NCI-H748 (cell line): ENCODE measurements at regions not wholly inside any gene's neighbourhood (a gene's known extent, or its start where the extent isn't known, plus 50 kb on each side); places are given as distances from the start of the nearest gene placed in this dataset.

Source experiments
- DNase-seq: peaks from one replicate; lab custom pipeline; 2025; ENCODE audit not compliant: unreplicated experiment; lab: John Stamatoyannopoulos, UW

DNA sequence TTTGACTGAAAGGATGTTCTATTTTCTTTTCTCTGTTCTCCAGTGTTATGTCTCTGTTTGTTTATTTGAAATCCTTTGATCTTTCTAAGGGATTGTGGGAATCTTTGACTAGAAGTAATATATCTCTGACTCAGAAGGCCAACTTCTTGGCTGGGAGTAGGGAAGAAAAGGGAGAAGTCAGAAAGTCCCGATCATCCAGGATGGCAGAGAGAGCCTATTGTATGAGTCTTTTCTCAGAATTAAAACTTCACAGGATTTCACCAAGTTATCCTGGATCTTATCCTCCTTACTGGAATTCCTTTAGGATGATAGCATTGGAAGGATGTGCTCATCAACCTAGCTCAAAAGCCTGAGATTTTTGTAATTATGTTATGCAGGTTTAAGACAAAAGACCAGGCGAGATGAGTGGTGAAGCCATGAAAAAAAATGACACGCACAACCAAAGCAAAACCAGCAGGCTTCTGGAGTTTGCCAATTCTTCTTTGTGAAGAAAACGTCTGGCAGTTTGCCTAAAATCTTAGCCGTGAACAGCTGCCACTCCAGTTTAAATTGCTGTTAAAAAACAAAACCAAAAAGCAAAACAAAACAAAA is 383.6 kb upstream of the SMIM21 start:
- peak; percentile 85 for DNase-seq

DNA sequence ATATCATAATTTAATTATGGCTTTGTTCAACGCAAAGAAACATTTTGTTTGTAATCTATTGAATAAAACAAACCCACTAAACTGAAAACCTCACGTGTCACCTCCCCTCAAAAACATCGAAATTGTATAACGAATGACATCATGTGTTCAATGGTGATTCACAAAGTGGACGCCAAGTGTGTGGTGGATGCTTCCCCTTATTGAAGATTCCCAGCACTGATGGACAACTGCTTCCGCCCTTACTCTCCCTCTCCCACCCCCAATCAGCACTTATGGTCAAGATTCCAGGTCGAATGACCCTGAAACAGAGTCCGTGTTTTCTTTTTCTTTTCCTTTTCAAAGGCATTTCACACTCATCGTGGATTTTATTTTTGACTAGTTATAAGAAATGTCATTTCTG is 383.0 kb upstream of the SMIM21 start:
- DNase-seq, result peak; percentile 48

DNA sequence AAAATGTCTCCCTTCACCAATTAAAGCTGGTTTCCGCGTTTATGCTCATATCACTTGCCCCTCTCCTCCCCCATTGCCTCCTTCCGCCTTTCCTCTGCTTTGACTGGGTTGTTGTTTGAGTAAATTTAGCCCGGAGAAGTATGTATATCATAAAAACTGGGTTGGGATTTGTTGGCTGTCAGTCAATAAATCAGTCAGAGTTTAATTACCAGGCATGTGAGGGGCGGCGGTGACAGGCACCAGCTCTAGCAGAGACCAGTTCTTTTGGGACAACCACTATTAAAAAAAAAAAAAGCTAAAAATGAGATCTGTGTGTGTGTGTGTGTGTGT is 382.4 kb upstream of the SMIM21 start:
- peak; percentile 88 for DNase-seq

DNA sequence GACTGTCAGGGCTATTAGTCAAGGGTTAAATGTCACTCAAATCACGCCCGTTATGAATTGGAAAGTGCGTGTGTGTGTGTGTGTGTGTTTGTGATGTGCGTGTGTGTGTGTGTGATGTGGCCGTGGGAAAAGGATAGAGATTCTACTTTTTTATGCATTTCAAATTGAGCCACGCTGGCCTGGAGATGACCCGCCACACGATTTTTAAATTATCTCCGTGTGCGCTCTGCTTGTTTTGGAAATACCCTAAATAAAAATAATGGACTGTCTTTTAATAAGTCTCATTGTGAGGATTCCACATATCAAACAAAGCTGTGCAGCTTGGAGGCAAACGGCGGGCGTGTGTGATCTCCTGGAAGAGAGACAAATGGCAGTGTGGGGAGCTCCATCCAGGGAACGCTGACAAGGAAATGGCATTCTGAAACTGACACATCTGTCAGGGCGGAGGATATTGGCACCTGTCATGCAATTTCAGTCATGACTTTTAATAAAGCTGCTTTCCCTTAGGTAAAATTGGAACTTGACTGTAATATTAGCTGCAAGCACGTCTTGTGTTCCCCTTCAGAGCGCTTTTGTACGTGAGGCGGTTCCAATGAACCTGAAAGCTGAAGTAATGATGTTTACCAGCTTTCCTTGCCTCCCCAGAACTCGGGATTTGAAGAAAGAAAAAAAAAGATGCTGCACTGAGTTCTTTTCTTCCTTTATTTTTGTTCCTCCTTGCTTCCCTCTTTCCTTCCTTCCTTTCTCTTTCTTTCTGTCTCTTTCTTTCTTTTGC is 381.8 kb upstream of the SMIM21 start:
- DNase-seq, result peak; percentile 67

DNA sequence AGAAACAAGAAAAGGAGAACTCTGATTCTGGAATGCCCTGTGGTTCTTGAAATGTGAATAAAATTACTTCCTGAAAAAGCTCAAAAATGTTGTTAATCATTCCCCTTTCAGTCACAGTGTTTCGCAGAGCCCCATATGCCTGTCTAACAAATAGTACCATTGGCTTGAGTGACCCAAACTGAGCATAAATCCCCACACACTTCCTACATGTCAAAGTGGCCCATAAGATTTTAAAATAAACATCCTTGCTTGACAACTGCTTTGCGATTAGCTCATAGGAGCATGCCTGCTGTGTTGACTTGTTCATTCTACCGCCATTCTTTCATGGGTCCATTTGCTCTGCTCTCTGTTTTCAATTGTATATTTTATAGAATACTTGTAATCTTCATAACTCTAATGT is 377.8 kb upstream of the SMIM21 start:
- no peak for DNase-seq

DNA sequence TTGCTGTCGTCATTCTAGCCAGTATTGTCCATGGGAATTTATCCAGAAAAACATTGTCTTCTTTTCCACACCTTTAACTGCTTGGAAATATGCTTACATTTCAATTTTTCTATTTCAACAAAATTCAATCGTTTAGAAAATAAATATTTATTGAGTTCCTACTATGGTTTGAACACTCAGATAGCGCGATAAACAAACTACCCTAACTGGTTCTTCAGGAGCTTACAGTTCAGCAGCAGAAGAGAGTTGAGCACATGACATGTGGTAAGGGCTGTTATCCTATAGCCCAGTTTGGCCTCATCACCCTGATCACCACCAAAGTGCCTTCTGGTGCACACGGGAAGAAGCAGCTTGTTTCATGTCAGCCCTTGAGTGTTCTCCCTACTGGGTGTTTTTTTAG is 375.2 kb upstream of the SMIM21 start:
- peak; percentile 13 for DNase-seq

DNA sequence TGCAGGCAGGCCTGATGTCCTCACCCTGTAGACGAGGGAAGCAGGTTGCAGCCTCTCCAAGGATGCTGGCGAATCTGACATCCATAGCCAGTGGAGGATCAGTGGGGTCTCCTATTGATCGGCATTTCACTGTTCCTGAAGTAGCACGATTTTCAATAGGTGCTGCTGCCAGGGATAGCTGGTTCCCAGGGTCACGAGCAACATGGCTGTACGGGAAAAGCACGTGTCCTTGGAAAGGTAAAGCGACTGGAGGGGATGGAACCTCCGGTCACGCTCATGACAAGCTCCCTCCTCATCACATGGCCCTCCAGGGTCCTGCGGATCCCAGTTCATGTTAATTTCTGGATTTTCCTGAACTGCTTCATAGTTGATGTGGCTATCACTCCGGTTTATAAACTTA is 373.7 kb upstream of the SMIM21 start:
- DNase-seq, result no peak

DNA sequence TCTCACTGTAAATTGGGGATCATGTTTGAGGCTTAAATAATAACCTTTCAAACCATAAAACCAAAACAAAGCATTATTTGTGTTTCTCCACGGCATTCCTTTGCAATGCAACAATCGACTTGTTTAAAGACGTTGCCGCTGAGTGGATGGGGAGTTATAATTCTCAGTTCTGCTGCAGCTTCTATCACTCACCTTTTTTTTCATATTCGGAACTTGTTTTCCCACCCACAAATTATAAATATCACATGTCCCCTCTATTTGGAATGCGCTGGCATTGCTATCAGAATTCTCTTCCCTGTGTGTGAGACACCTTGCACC is 372.8 kb upstream of the SMIM21 start:
- DNase-seq, result no peak

DNA sequence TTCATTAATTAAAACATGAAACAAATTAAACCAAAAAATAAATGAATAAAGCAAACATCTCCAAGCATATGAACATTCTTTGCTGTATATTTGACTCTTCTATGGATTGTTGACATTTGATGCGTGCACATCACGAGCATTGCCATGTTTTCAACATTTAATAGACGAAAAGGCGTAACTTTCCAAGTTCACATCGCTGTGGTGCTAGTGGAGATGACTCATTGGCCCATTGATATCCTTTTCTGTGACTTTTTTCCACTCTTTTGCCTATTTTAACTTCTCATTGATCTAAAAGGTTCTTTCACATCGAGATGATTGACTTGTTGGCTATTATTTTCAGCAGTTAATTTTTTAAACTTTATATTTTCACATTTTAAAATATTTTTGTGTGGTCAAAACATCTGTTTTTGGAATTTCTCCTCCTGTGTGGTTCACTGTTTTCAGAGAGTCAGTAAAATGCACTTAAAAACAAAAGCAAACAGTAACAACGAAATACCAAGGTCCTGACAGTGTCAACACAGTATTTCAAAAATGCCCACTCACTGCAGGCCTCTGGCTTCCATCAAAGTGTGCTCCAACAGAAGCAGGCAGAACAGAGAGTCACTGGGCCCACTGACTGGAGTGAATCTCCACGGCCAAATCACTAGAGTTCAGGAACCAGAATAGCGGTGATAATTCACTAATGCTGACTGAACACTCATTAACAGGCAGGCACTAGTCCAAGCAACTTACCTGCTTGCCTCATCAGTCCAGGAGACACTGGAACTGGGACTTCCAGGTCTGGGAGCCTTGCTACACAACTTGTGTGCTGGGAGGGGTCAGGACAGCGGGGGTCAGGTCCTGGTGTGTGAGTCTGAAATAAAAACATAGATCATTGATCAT is 372.2 kb upstream of the SMIM21 start:
- no peak for DNase-seq

DNA sequence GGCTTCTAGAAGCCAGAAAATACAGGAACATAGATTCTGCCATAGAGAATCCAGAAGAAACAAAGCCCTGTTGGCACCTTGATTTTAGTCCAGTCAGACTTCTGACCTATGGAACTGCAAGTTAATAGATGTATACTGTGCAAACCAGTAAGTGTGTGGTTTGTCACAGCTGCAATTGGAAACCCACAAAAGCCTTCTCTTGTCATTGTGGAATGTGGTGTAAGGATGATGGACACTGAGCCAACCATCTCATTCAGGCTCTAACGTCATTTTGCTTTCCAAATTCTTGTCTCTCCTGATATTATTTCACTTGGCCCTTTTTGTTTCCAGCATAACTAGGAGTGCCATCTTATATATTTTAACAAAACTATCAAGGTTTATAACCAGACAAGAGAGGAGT is 369.5 kb upstream of the SMIM21 start:
- DNase-seq, result no peak

DNA sequence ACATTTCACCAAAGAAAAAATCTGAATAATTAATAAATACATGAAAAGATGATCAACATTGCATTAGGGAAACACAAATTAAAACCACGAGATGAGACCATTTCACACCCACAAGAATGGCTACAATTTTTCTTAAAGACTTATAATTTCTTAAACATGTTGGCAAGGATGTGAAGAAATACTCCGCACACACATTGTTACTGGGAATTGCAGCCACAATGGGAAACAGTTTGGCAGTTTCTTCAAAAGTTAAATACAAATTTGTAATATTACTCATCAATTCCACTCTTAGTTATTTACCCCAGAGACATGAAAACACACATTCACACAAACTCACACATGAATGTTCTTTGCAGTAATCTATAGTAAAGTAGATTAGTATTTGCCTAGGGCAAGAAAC is 363.3 kb upstream of the SMIM21 start:
- no peak for DNase-seq

DNA sequence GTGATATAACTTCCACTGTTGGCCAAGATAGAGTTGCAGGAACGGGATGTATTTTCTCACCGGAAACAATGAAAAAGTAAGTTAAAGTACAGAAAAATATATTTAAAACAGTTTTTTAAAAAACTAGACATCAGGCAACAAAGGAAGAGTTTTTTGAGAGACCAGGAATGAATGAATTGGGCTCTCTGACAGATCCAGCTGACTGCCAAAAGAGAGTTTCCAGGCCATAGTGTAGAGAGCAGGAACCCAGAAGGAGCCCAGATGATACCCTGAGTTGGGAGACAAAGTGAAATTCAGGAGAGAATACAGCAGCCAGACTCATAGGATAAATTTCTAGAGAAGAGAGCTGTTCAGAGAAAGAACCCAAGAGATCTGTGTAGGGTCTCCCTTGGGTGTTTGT is 362.6 kb upstream of the SMIM21 start:
- no peak for DNase-seq

DNA sequence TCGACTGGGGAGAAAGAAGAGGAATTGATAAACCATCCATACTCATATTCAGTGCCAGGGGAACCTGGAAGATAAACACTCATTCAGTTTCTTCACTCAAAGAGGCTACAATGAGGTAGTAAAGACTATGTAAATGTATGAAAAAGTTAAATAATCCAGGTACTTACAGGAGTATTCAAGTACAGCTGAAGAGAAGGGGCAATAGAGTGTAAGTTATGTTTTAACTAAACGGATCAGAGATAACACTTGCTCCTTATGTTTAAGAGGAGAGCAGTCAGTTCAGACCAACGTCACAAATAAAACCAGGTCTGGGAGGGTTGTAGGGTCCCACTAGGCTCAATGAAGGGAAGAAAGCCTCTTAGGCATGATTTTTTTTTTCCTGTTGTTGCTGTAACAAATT is 358.3 kb upstream of the SMIM21 start:
- no peak for DNase-seq

DNA sequence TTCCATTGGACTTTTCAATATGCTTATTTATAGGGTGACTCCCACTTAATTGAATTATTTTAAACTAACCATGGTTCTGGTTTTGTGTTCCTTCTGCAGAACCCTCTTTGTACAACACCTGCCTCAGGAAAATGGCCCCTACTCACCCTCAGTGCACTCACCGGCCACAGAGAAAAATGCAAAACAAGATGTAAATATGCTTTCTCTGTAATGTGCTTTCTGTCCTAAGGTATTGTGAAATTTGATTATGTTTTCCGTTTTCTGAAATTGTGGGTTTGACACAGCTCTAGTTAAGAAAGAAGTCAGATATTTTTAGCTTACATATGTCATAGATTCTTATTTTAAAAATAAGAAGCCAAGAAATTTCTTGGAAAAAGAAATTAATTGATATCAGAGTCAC is 357.7 kb upstream of the SMIM21 start:
- no peak for DNase-seq

DNA sequence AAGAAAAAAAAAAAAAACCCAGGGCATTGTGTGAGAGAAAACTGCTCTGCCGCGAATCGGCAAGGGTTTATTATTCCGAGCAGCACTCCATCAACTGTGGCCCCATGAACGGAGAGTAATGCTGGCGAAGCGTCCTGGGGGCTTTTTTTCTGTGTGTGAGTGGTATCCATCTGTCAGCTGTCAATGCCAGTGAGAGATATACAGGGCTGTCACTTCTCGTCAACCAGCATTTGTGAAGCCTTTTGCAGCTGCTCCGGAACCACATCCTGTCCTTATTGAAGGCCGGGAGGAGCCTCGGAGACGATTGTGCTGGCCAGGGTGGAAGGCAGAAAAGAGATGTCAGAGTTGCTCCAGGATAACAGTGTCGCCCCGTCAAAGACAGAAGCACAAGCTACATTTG is 356.9 kb upstream of the SMIM21 start:
- peak; percentile 82 for DNase-seq

DNA sequence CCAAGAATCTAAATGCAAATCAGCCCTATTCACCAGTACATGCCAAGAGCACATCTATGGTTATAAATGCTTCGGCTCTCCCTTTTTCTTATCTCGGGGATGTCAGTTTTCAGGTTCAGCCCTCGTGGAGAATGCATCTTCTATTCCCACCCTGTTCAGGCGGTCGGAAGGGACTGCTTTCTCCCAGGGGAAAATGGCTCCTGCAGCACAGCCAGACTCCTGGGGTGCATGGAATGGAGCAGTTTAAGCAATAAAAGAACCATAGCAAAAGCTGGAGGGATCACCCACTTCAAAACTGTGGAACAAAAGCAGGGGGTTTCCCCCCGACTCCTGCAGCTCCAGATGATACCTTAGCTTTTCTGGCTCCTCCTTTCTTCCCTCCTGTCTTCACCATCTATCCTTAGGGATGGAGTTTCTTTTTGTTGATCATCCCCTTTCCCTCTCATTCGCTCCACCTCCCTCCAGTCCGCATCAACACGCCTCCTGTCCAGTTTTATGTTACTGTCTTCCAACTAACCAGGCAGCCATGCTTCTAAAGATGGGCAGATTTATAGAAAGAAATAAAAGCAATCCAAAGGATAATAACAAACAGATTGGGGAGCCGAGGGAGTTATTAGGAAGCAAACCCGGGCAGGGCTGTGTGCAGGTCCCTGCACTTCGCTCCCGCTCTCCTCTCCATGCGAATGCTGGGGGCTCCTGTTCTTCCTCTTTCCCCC is 356.2 kb upstream of the SMIM21 start:
- DNase-seq, result peak; percentile 46

DNA sequence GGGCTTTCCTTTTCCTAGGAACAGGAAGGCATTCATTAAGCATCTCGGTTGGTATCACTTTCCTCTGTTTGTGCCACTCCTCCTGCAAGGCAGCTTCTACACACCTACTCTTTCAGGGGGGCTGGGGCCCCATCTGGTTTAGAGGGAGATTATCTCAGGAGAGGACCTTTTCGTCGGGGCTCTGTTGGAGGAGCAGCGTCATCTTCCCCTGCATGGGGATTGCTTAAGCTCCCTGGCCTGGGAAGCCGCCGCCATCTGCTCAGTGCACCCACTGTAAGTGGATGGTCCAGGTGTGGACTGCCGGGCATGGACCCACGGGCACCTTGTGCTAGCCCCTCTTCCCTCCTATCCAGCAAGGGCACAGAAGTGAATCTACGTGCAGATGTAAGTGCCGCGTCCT is 355.3 kb upstream of the SMIM21 start:
- DNase-seq, result no peak

DNA sequence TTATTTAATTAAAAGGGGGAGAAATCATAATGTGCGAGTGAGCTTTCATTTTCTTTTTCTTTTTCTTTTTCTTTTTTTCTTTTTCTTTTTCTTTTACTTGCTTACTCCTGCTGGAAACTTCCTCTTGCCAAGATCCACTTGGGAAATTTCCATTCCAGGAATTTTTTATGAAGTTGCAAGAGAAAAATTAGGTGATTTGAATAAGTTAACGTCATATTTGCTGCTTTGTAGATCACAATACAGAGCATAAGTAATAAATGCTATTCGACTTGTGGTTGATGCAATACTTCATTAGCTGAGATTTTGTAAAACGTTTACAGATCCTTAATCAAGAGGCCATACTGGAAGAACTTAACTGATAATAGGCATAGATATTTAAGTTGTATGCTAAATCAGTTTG is 354.7 kb upstream of the SMIM21 start:
- DNase-seq, result no peak

DNA sequence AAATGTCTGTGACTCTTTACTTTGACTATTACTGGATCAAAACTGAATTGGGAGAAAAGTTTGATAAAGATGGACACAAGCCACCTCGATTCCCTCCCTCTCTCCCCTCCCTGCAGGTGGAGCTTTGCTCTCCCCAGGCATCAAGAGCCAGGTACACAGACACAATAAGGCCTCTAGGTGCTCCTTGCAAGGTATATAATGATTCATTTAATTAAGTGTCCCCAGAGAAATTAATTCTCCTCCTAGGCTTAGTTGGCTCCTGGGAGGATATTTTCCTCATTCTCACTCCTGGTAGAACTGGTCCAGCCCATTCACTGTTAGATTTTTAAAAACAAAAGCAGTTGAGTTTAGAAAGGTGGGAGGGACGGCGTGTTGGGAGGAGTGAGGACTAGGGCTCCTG is 352.4 kb upstream of the SMIM21 start:
- no peak for DNase-seq

DNA sequence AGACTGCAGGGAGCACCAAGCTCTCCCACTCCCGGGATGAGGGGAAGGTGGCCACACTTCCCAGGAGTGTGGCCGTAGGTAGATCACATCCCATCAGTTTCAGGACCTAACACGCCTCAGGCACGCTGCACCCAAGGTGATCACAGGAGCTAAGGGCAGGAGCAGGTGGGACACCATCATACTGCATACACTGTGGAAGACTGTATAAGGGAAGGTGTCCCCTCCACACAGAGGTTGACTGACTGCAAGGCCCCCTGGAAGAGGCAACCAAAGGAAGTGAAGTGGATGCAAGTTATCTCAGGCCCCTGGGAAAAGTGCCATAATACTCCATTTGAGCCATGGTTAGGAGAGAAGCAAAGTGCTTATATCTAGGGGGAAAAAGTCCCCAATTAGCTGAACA is 351.9 kb upstream of the SMIM21 start:
- no peak for DNase-seq

DNA sequence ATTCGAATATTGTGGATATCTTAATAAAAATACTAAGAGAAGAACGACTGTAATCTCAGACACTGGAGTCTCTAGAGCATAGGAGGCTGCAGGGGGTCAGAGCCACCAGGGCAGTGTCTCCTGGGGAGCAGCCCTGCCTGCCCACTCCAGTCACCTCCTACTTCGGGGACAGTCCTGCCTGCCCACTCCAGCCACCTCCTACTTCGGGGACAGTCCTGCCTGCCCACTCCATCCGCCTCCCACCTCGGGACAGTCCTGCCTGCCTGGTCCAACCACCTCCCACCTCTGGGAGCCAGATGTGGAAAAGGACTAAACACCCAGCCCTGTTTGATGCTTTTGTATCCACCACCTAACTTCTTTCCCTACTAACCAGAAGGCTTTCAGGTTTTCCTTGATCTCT is 350.1 kb upstream of the SMIM21 start:
- no peak for DNase-seq

DNA sequence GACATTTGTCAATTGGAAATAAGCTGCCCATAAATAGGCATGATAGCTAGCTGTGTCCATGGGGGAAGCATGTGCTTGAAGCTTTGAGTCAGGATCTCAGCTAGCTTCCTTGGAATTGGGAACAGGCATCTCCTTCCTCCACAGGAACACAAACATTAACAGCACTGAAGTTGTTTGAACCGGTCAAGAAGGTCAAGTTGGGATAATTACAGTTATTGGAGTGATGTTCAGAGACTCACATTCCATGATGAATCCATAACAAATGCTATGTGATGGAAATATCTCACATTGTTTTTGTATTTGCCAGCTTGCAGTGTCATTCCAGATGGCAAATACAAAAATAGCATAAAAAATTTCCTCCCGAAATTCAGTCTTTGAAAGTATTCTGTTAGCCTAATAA is 347.6 kb upstream of the SMIM21 start:
- DNase-seq, result no peak
